NCI-H2029 (cell line): ENCODE measurements at regions not wholly inside any gene's neighbourhood (a gene's known extent, or its start where the extent isn't known, plus 50 kb on each side); places are given as distances from the start of the nearest gene placed in this dataset.
"Not testable (repeated sequence)": the region's sequence is repeated elsewhere in the genome, so short reads cannot be mapped to it uniquely, and the experiment has no call there.

Experiments used
- DNase-seq: peaks from one replicate; lab custom pipeline; 2025; lab: John Stamatoyannopoulos, UW

DNA sequence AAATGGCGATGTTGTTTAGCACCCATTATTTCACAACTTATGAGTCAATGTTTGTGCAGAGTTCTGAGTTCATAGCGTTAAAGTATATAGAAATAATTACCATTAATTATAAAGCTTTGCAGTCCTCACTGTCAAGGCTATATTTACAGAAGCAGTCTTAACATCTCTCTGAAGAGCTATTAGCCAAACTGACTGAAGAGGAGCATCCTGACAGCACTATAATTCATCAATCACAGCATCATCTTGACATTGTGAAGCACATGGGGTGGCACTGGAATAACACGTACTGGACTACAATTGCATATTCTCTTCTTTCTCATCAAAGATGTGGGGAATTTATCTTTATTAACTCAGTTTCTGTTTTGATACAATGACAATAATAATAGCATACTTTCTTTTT is 260.6 kb upstream of the MME start:
- DNase-seq = no peak

DNA sequence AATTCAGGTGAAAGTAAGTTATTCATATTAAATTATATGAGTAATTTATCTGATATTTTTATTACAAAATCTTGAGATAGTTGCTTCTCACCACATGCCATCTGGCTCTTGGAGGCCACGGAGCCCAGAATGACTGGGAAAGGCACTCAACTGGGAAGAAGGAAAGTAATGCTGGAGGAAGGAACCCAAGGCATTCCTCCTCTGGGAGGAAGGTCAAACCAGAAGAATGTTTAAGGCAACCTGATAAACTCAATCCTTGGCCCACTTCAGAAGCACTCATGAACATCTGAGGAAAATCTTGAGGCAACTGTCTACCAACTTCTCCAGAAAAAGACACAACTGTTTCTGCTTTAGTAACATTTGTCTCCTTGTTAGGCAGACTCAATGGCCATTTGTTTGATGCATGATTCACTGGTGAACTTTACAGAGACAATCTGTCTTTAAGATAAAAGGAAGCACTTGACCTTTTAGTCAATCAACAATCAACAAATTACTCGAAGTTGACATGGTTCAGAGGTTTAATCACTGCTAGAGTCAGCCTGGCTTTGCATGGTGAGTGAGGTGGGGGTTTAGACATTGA is 261.4 kb upstream of the MME start:
- no peak for DNase-seq

DNA sequence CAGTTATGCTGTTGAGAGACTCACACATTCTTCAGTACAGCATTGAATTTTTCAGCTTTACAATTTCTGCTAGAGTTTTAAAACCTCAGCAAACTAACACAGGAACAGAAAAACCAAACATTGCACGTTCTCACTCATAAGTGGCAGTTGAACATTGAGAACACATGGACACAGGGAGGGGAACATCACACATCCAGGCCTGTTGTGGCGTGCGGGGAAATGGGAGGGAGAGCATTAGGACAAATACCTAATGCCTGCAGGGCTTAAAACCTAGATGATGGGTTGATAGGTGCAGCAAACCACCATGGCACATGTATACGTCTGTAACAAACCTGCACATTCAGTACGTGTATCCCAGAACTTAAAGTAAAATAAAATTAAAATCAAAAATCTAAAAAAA is 270.1 kb upstream of the MME start:
- DNase-seq = not testable (repeated sequence)

DNA sequence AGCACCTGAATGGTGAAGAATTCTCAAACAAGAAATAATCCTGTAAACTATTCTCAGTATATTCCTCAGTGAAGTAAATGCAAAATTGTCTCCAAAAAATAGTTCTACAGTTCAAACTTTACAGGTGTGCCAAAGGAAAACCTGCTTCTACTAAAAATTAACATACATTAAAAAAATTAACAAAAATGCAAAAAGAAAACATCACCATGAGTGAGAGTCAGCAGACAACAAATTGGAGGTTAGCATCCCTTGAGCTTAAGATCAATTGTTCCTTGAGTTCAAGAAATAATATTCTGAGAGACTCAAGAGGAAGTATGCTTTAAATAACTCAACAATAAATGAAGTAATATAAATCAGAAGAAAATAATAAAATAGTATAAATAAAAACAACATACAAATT is 278.4 kb upstream of the MME start:
- no peak for DNase-seq

DNA sequence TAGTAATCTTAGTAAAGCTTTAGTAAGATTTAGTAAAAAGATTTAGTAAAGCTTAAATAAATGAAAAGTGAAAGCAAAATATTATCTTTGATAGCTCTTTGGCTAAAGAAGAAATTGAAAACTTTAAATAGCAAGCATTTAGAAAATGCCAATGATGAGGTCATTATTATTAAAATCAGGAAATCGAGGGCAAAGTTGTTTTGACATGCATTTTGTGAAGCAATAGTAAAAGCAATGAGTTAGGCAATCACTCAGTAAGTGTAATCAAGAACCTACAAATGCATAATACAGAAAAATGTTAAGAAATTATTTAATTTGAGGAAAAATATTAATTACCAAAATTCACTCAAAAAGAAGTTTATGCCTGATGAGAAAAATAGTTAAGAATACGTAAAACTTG is 280.3 kb upstream of the MME start:
- no peak for DNase-seq

DNA sequence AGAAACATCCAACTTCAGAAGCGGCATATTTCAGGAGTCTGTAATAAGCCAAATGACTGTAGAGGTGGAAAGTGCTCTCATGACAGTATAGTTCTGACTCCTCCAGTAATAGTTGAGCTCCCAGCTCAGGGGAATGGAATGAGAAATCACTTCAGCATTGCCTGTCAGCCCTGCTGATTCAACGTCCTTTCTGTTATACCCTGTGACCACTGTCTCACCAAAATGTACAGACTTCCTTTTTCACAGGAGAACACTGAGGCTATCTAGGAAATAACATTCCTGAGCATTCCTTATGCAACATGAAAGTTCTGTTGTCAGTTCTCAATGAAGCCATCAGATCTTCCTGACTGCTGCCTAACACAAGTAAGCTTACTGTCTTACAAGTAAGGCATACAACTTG is 284.5 kb upstream of the MME start:
- no peak for DNase-seq

DNA sequence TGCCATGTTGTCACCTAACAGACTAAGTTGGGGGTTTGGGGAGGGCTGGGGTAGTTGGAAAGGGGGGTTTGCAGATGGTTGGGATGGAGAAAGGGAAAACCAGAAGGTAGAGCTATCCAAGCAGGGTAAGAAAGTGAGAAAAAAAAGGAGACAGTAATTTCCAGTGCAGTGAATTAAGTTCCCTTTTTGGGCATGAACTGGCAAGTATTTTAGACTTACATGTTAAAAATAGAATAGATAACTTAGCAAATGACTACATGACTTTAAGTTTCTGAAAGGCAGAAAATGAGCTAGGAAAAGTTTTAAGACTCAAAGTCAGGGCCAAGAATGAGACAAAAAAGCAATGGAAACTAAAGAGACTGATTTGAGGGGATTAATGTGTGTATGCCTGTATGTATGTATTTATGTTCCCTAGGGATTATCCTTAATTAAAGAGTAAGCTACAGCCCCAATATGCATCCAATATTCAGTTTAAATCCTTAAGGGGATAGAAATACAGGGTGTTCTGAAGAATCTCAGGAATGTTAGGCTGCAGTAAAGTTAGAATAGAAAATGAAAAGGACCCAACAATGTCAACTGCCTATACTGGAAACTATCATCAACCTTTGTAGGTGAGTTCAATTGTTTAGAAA is 285.2 kb upstream of the MME start:
- no peak for DNase-seq

DNA sequence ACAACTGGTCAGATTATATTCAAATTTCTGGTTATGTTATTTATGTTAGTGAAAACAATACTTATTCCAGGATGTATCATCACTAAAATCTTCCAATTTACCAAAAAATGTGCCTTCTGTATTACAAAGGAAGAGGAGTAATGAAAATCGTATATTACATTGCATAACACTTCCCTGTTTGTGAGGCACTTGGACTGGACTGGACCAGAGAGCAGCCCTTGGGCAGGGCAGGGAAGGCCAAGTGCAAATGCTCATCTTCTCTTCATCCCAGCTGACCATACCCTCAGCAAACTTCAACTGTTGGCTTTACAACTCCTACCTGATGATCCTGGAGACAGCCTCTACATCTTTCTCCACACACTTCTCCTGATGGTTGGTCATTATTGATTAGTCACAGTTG is 285.7 kb upstream of the MME start:
- DNase-seq = no peak

DNA sequence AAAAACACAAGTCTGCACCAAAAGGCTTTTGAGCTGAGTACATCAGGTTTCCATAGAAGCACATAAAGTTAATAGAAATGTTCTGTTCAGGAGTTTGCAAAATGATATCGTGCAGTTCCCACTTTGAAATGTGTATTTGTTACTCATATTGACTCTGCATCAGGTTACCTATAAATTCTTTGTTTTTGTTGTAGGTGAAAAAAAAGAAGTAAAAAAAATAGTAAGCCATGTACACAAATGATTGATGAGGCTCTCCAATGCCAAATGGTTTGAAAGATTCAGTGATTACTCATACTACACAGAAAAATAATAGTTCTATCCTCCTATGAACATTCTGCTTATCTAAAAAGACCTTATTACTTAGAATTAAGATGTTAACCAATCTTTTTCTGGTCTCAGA is 287.3 kb upstream of the MME start:
- no peak for DNase-seq

DNA sequence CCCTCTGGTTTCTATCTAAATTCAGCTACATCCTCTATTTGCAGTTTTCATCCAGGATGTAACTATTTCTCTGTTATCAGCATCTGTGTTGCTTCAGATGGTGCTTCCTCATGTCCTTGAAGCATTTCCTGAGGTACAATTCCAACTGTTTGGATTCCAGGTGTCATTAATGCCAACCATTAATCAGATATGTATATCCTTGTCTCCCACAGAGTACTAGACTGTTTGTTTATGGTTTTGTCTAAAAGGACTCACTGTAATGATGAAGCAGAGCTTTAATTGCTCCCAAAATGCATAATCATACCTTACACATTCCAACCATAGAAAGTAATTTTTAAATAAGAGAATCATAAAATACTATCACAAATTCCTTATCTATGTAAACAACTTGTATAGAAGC is 288.5 kb upstream of the MME start:
- DNase-seq = no peak

DNA sequence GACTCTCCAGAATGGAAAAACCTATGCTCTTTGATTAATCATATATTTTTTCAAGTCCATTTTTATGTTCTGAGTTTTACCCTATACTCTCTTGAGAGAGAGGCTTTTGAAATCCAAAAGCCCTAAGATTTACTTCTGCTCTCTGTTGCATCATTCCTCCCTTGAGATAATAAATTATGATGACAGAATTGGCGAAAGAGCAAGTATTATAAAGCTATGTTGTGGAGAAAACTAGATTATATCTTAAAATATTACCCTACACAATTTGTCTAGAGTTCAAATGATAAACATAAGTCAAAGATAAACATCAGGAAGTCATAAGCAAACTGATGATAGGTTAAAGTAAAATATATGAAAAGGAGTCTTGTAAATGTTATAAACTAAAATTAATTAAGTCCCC is 293.4 kb upstream of the MME start:
- DNase-seq = no peak

DNA sequence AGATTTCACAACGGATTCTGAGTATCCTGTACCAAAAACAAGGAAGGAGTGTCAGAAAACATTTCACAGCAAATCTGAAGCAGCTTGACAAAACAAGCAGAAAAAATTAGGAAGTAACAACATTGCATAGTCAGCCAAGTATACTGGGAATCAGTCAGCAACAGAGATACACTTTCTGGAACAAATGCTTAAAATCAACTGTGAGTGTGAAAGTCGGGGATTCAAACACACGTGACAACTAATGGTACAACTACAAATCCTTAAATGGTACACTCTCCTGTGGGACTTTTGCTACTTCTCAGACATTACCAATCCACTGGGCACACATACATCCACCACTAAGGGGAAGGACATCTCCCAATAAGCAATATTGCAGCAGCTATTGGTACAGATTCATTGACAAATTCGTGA is 296.6 kb upstream of the MME start:
- no peak for DNase-seq

DNA sequence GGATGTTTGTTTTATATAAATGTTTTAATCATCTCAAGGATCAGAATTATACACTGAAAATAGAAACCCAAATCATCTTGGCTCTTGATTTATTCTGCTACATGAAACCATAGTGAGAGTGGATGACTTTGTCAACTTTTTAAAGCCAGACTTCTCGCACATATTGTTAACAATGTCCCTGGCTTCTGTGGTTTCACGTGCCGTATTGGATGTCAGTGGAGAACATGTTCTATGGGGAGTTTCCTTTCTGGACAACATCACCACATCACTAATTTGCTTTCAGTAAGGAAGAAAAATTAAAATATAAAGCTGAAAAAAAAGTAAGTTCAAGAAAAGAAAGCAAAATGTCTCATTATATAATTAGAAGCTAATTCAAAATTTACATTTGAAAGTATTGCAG is 297.1 kb upstream of the MME start:
- no peak for DNase-seq

DNA sequence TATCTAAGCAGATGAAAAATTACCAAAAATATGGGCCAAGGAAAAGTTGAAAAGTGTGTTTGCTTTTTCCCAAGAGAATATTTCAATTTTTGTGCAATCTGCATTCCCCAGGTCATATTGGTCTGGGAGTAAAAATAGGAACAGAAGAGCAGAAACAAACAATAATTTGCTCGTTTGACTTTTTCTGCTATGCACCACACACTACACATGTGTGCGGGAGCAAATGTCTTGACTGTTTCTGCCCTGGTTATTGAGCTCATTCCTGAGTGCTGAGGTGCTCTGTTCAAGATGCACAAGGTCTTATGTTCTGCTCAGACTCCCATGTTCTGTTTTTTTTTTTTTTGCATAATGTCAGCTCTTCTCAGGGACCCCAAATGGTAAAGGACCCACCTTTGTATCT is 298.0 kb upstream of the MME start:
- no peak for DNase-seq

DNA sequence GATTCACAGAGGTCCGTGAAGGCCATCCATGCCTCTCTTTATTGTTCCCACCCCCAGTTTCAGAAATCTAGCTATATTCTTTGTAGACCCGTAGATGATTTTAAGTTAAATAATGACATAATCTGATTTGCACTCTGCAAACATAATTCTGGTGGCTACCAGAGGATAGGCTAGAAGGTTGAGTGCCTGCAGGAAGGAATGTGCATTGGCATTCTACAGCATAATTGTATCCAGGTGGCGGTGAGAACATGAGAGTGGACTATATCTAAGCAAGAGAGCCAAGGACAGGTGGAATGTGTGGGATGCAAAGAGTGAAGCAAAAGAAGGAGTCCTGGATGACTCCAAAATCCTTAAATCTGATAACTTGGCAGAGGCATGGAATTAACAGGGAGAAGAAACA is 298.5 kb upstream of the MME start:
- DNase-seq = no peak

DNA sequence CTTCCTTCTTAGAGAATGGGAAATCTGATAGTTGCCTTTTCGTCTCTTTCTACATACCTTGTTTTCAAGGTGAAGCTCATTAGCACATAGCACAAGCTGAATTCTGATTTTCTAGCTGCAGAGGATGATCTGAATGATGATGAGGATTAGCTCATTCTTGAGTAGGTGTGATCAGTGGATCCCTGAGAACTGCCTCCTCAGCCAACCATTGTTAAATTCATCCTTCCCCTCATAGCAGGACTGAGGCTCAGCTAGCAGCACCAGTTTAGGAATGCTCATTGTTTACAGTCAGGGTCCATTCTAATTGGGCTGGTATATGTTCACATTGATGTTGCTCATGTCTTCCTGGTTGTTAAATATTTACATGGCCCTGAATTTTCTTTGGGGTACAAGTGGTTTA is 299.9 kb upstream of the MME start:
- no peak for DNase-seq

DNA sequence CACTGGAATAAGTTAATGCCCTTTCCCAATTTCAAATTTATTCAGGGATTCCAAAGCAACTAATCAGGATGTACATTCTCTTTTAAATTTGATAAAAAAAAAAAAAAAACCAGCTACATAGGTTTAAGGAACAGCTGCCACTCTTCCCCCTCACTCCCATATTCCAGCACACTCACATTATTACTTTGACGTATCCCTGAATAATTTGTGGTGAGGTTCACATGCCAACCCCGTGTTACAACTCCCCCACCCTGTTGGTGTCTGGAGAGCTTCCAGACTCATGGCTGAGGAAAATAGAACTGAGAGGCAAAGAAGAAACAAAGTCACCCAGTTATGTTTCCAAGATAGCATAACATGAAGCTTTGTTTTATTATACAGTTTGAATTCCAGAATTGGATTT is 300.5 kb upstream of the MME start:
- no peak for DNase-seq

DNA sequence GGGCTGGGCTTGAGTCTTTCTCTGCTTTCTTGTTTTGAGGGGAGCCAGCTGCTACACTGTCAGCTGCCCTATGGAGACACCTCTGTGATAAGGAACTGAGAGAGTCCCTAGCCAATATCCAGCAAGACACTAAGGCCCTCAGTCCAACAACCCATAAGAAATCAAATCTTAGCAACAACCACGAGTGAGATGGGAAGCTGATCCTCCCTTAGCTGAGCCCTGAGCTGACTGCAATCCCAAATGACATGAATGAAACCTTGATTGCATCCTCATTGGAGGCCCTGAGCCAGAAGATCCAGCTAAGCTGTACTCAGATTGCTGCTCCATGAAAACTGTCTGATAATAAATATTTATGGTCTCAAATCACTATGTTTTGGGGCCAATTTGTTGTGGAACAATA is 302.1 kb upstream of the MME start:
- DNase-seq = no peak

DNA sequence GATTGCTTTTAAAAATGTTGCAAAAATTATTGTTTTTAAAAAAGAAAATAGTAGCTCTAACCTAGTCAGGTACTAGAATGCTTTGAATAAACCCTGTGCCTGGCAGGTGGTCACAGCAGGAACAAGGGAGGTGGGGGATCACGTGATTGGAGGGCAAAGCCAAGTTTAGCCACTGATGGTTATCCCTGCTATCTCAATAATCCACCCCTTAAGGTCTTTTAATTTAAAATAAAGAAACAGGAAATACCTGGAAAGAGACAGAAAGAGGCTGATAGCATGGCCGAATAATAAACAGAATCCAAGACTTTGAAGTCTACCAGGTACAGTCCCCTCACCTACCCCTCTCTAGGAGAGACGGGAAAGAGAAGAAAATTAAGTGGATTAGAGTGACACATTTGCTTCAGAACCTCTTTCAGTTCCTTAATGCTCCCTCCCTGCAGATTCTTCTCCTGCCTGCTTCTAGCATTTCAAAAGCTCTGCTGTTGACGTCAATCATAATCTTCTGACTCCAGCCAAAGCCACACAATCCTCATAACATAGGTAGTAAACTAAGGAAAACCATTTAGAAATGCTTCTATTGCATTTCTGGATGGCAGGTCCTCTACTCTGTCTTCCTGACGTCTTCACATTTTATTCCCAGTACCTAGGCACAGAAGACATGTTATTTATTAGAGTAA is 303.4 kb upstream of the MME start:
- DNase-seq = no peak

DNA sequence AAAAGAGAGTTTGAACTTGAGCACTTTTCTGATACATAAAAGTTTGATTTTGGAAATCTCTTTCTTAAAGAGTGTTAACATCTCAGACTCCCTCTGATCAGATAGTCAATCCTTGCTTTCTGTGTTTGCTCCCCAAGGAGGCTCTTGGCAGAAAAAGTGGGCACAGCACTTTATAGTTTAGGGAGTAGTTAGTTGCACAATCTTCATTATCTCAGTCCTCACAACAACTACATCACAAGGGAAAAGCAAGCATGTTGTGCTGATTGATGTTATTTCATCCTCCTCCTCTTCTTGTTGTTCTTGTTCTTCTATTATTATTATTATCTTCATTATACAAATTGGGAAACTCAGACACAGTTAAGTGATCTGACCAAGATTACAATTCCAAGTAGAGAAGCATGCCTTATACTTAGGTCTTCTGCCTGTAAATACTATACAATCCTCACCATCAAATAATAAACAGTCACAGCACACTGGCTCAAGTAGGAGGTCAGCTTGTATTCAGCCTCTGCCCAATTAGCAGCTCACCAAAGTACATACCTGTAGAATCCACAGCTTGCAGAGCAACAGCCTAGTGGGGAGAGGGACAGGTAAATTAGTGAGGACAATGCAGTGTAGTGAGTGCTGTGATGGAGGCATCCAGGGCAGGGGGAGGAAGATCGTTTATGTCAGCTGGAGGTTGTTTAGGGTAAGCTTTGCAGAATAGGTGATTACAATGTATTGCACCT is 304.1 kb upstream of the MME start:
- DNase-seq = no peak

DNA sequence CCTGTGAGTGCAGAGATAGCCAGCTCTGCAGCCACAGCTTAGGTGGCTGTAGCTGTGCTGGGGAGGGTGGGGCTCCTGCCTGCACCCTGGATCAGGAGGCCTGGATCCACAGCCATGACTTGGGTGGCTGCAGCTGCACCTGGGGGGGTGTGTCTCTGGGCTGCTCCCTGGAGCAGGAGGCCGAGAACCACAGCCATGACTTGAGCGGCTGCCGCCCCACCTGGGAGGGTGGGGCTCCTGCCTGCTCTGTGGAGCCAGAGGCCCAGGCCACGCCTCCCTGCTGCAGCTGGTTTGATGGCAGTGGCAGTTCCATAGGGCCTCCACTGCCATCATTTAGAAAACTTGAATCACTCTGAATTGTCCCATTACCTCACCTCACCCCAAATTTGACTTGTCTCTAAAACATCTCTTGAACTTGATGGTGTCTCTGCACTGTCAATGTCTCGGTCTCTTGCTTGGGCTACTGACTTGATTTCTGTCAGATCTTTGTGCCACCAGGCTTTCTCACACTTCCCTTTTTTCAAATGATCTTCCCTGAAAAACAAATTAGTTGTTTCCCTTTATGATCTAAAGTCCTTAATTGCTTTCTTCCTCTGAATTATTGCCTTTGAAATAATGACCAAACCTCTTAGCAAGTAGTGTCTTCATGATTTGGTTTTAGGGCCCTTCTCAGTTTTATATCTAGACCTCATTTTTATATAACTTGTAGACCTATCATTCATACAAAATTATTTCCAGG is 313.2 kb upstream of the MME start:
- no peak for DNase-seq

DNA sequence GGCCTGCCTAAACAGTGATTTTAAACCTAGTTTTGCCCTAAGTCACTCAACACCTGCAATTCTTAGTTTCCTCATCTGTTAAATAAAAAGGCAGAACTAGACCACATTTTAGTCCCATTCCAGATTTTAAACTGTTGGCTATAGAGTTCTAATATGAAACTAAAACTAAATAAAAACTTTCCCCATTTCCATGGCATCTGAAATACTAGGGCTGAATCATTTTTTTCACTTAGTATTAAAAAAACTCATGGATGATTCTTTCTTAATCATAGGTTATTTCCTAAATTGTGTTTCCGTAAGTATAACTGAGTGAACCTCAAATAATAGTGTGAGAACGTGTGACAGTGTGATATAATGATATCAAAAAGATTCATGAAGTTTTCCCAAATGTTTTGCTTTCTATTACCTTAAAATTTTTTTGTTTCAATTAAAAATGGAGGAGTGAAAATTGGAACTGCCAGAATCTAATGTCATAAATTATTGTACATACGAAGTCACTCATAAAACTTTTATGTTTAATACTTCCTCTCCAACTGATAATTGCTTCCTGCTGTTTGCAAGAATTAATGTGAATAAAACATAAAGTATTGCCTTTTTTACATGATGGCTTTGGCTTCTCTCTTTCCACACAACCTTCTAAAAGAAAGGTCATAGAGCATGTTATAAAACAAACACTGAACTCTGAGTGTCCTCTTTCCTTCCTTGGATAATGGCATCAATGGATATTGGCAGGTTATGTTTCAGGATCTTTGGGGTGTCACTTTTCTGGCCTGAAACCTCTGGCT is 315.1 kb upstream of the MME start:
- DNase-seq = no peak
